GM21515 (cell line): ENCODE measurements at regions not wholly inside any gene's neighbourhood (a gene's known extent, or its start where the extent isn't known, plus 50 kb on each side); places are given as distances from the start of the nearest gene placed in this dataset.

Experiments
- ATAC-seq: cut with Tn5 transposase; IDR thresholded peaks from one replicate; pipeline ENCODE4 v1.9.1; 2021; ENCODE audit not compliant: unreplicated experiment

DNA sequence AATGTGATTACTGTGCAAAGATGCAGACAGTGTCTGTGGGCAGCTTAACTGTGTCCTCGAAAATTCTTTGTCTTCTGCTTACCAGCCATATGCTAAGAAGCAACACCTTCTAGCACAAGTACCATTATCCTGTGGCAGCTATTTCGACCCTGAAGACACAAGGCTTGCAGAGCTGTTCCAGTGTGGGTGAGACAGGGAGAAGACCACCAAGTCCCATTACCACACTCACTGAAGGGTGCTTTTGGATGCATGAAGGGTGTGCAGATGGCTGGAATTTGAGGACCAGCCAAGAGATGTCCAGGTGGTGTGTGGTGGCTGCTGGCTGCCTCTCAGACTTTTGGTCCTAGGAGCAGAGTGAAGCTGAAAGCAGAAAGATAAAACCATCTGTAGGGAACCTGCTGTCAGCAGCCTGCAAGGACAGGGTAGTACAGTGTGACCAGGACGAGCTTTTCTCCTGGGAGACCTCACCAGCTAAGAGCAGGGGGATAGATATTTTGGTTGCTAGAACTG lies 161.8 kb downstream of the ICE1 start:
- ATAC-seq: no peak

DNA sequence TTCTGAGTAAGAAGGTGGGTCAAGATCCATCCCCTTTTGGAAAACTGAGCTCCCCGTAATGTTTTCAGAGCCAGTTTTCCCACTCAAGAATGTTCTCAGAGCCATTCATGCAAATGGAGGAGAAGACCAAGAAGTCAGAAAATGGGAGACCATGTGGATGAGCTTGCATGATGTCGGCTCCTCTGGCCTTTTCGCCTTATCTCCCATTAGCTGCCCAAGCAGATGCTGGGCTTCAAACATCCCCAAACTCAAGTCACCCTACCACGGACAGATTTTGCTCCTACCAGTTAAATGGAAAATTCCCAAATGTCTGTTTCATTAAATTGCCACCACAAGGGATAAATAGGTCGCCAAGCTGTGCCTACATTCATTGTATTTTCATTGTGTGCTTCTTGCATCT lies 161.4 kb downstream of the ICE1 start:
- ATAC-seq: no peak

GRCh38 chr5:5583023-5583765 lies 160.7 kb downstream of the ICE1 start:
- no peak for ATAC-seq

- no peak for ATAC-seq
These were observed 158.6 kb downstream of the ICE1 start for GRCh38 chr5:5581080-5581479.

DNA sequence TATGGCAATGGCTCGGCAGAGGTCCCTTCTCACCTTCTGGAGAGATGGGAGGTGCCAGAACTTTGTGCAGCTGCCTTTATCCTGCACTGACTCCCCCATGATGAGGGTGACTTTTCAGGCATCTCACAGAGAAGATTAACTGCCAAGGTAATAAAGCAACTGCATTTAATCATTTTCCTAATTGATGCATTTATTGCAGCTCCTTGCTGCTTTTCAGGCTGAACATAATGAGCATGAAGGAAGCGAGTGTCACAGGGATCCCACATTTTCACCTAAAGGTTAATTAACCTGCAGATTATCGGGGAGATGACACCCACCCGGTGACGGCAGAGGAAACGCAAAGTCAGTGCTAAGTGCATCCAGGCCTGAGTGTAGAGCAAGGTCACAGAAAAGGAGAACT lies 154.3 kb downstream of the ICE1 start:
- ATAC-seq: no peak

DNA sequence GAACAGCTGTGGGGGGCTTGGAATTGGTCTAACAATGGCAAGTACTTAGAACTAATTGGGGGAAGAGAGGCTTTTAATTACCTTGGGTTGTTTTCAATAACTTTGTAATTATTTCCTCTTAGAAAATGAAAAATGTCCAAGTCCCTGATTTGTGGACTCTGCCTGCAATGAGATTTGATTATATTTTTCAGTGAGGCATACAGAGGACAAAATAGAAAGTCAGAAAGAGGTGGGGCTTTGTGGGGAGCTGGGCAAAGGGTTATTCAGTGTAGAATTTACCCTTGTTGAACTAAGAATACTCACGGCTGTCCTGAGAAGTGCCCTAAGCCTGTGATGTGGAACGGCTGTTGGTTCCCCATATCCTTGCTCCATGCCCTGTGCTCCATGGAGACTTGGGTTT lies 153.0 kb downstream of the ICE1 start:
- no peak for ATAC-seq

DNA sequence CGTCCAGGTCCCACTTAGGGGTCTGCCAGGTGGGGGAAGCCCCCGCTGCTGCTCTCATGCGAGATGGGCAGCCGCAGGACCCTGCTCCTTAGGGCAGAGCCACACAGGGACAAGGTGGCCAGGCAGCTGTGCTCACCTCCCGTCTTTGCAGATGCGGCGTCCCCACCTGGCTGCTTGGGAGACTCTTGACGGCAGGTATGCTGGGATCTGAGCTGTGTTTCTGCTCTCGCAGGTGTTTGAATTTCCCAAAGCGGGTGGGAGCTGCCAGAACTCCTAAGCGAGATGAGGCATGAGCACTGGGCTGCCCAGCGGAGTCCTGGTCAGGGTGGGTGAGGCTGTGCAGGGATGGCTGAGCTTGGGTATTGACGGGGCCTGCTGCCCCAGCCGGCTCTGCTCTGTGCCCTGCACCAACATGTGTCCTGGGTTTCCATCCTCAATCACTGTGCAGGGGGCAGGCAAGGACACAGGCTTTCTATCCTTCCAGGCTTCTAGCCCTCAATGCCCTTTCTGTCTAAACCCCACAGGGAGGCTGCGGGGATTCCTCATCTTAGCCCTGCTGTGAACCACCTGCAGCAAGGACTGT lies 151.4 kb downstream of the ICE1 start:
- ATAC-seq: no peak

GRCh38 chr5:5572976-5573797 lies 150.7 kb downstream of the ICE1 start:
- no peak for ATAC-seq

DNA sequence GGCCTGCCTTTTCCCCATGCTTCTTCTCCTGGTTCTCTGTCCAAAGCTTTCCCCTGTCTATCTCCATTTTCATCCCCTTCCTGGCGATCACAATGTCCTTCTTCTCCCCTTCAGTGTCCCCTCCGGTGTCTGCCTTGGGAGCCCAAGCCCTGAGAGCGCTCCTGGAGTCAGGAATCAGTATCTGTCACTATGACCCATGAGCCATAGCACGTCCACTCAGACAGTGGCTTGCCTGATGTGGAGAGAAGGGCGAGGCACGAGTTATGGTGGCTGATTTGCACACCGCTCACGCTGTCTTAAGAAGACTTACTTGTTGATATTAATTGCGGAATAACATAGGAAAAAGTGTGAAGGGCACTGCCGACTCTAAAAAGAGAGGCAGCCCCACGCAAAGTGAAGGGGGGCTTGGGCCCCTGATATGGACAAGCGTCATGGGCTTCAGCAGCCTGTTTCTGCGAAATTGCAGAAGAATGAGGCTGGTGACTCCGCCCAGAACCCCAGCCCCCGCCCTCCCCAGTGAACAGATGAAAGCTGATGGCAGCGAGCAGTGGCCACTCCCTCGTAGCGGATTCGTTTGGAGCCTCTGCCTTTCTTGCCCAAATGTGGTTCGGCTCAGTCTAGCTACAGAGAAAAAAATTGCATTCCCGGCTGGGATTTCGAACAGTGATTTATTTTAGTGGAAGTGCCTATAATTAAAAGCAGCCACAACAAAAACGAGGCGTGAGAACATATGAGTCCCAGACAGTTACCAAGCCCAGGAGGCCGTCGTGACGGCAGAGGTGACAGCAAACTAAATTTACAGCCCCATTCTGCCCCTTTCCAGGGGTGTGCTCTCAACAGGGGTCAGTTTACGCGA lies 149.8 kb downstream of the ICE1 start:
- ATAC-seq: no peak

GRCh38 chr5:5570646-5571045 lies 148.2 kb downstream of the ICE1 start:
- ATAC-seq: no peak

DNA sequence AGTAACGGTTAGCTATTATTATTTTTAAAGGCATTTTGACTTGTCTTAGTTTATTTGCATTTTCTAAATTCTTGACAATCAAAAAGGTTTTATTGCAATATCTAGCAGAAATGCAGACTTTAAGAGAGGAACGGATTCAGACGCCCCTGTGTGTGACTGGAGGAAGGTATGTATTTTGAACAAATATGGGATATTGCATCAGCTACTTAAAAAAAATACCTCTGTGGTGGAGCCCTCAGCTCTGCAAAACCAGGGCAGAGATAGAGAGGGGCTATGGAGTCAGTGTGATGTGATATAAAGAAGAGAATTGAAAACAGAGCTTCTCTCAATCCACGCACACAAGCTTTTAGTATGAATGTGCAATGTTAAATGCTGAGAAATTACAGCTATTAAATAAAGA lies 142.4 kb downstream of the ICE1 start:
- no peak for ATAC-seq

DNA sequence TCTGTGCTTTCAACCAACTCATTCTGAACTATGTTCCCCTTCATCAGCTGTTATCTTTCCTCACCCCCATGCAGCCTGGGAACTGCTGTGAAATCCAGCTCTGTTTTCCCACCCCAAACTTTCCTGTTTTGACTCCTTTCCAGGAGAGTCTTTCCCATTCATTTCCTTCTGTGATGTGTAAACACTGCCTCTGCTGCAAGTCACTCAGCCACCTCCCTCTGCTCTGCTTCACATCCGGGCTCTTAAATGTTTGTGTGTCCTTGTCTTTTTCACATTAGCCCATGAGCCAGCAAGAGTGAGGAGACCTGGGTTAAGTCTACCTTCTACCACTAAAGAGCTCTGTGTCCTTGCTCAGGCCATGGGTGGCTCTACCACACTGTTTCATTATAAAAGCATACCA lies 137.5 kb downstream of the ICE1 start:
- no peak for ATAC-seq

- ATAC-seq: no peak
These were observed 136.4 kb downstream of the ICE1 start for GRCh38 chr5:5558638-5559527.

- no peak for ATAC-seq
These were observed 135.6 kb downstream of the ICE1 start for GRCh38 chr5:5558102-5558501.

- ATAC-seq: no peak
These were observed 129.0 kb downstream of the ICE1 start for GRCh38 chr5:5551499-5551898.

DNA sequence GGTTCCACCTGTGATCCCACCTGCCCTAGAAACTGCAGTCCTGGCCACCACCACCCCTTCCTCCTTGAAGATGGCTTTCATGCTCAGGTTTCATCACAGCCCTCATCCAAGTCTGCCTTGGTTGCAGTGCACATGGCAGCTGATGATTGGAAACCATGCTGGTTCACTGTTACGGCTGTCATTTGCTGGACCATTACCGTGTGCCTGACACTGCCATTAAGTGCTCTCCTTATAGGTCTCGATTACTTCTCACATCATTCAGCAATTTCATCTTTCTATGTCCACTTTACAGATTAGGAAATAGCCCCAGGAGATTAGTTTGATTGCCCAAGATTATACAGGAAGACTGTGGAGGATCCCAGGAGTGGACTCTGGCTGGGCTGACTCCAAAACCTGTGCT lies 123.9 kb downstream of the ICE1 start:
- no peak for ATAC-seq

- ATAC-seq: no peak
These were observed 121.7 kb downstream of the ICE1 start for GRCh38 chr5:5544094-5544663.

- no peak for ATAC-seq
These were observed 120.2 kb downstream of the ICE1 start for GRCh38 chr5:5542654-5543053.

DNA sequence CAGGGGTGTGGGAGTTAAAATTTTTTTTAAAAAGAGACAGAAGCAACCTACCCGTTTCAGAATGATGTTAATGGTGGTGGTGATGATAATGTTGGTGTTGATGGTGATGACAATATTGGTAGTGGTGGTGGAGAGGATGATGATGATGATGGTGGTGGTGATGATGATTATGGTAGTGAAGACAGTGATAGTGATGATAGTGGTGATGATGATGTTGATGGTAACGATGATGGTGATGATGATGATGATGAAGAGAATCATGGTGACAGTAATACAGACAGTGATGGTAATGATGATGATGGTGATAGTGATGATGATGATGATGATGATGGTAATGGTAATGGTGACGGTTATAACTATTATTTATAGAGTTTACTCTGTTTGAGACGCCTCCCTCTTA lies 117.6 kb downstream of the ICE1 start:
- ATAC-seq: no peak
